GM21786 (cell line): ENCODE measurements at regions not wholly inside any gene's neighbourhood (a gene's known extent, or its start where the extent isn't known, plus 50 kb on each side); places are given as distances from the start of the nearest gene placed in this dataset.

Experiments
- ATAC-seq: cut with Tn5 transposase; IDR thresholded peaks from one replicate; pipeline ENCODE4 v1.9.1; 2021; ENCODE audit not compliant: unreplicated experiment

GRCh38 chr3:167958141-167958540 is 137.6 kb downstream of the GOLIM4 start:
- no peak for ATAC-seq

GRCh38 chr3:167952969-167953368 is 142.8 kb downstream of the GOLIM4 start:
- no peak for ATAC-seq

GRCh38 chr3:167950212-167950611 is 145.5 kb downstream of the GOLIM4 start:
- ATAC-seq: no peak

- ATAC-seq: no peak
Observed at GRCh38 chr3:167941234-167941995, 154.3 kb downstream of the GOLIM4 start.

GRCh38 chr3:167940241-167940640 is 155.5 kb downstream of the GOLIM4 start:
- ATAC-seq: no peak

GRCh38 chr3:167938516-167938915 is 157.2 kb downstream of the GOLIM4 start:
- ATAC-seq: no peak

GRCh38 chr3:167936019-167936418 is 159.7 kb downstream of the GOLIM4 start:
- ATAC-seq: no peak

GRCh38 chr3:167930453-167930852 is 165.3 kb downstream of the GOLIM4 start:
- ATAC-seq: no peak

- ATAC-seq: no peak
Observed at GRCh38 chr3:167929968-167930367, 165.8 kb downstream of the GOLIM4 start.

- ATAC-seq: no peak
Observed at GRCh38 chr3:167928381-167928780, 167.3 kb downstream of the GOLIM4 start.

- no peak for ATAC-seq
Observed at GRCh38 chr3:167920747-167921146, 175.0 kb downstream of the GOLIM4 start.

- no peak for ATAC-seq
Observed at GRCh38 chr3:167919590-167919989, 176.1 kb downstream of the GOLIM4 start.

GRCh38 chr3:167918686-167919085 is 177.0 kb downstream of the GOLIM4 start:
- no peak for ATAC-seq

- ATAC-seq: no peak
Observed at GRCh38 chr3:167918008-167918596, 177.6 kb downstream of the GOLIM4 start.

GRCh38 chr3:167913219-167913835 is 177.8 kb downstream of the SERPINI1 start:
- no peak for ATAC-seq

- ATAC-seq: no peak
Observed at GRCh38 chr3:167909952-167910351, 174.4 kb downstream of the SERPINI1 start.

- ATAC-seq: no peak
Observed at GRCh38 chr3:167909504-167909896, 174.0 kb downstream of the SERPINI1 start.

GRCh38 chr3:167908746-167909503 is 173.4 kb downstream of the SERPINI1 start:
- ATAC-seq: no peak

GRCh38 chr3:167908221-167908620 is 172.7 kb downstream of the SERPINI1 start:
- ATAC-seq: no peak

- ATAC-seq: no peak
Observed at GRCh38 chr3:167901138-167901537, 165.6 kb downstream of the SERPINI1 start.

GRCh38 chr3:167899093-167899492 is 163.6 kb downstream of the SERPINI1 start:
- no peak for ATAC-seq

GRCh38 chr3:167898091-167898490 is 162.6 kb downstream of the SERPINI1 start:
- no peak for ATAC-seq
